A673 (cell line): ENCODE measurements at regions not wholly inside any gene's neighbourhood (a gene's known extent, or its start where the extent isn't known, plus 50 kb on each side); places are given as distances from the start of the nearest gene placed in this dataset.

ENCODE experiments used
- EZH2 ChIP-seq: fragments of 200-600 bp; sonication (generic); IDR thresholded peaks from 2 replicates; pipeline ENCODE4 v1.6.1; 2017; ENCODE audit warnings: borderline replicate concordance, low read depth, mild to moderate bottlenecking, mixed read lengths, antibody characterized with exemption, low read length; ENCODE audit not compliant: poor library complexity, severe bottlenecking
- TF ChIP-seq, protein P1 (sequence below): fragments of 300-800, 200-600 bp; sonication (generic); conservative IDR thresholded peaks from 2 replicates; pipeline ENCODE4 v1.5.1; 2017; ENCODE audit warnings: low read depth, mild to moderate bottlenecking, antibody characterized with exemption, low read length, moderate library complexity, mixed read lengths

DNA sequence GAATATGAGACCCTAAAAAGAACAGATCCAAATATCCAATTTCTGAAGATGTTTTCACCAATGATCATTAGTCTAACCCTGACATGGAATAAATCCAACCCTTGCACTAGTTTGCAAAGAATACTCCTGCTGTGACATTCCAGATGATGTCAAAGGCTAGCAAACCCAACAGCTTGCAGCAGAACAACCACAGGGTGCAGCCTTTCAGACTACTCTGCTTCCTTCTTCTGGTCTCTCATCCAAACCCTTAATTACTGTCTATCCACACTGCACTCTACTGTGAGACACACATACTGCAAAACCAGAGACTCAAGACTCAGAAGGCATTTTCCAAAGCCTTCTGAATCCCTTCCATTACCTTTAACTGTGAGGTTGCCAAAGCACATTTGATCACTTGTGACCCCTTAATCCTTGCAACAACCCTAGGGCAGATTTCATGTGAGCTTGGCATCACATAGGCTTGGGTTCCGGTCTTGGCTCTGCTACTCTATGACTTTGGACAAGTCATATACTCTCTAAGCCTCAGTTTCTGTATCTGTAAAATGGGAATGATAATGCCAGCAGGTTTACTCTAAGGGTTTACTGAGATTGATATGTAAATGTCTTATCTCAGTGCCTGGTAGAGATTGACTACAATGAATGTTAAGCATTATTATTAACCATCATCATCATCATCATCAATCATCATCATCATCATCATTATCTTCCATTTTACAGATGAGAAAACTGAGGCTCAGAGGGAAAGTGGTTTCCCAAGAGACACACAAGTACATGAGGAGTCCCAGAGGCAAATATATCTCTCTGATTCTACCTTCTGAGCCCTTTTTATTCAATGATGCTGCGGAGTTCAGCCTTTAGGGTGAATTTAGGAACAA, 94.5 kb downstream of the SYF2 start:
- TF ChIP-seq, protein P1, sequence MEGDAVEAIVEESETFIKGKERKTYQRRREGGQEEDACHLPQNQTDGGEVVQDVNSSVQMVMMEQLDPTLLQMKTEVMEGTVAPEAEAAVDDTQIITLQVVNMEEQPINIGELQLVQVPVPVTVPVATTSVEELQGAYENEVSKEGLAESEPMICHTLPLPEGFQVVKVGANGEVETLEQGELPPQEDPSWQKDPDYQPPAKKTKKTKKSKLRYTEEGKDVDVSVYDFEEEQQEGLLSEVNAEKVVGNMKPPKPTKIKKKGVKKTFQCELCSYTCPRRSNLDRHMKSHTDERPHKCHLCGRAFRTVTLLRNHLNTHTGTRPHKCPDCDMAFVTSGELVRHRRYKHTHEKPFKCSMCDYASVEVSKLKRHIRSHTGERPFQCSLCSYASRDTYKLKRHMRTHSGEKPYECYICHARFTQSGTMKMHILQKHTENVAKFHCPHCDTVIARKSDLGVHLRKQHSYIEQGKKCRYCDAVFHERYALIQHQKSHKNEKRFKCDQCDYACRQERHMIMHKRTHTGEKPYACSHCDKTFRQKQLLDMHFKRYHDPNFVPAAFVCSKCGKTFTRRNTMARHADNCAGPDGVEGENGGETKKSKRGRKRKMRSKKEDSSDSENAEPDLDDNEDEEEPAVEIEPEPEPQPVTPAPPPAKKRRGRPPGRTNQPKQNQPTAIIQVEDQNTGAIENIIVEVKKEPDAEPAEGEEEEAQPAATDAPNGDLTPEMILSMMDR, result no peak
- no peak for TF ChIP-seq EZH2
